ENCODE measurements at regions not wholly inside any gene's neighbourhood (a gene's known extent, or its start where the extent isn't known, plus 50 kb on each side); places are given as distances from the start of the nearest gene placed in this dataset.

DNA sequence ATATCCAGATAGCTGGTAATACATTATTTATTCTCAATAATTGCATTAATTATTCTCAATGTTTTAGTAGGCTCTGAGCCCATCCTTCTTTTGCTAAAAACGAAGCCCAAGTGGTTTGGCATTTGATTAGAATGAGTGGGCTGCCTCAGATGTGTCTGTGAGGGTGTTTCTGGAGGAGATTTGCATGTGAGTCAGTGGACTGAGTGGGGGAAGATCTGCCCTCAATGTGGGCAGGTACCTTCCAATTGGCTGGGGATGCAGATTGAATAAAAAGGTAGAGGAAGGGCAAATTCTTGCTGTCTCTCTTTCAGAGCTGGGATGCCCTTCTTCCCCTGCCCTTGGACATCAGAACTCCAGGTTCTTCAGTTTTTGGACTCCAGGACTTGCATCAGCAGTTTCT lies 290.6 kb upstream of the SMIM30 start:
- H4K20me1 ChIP-seq (ENCODE audit: insufficient read depth), result no peaks in the 10 kb centered on the region
- no peaks in the 10 kb centered on the region for H3K9me2 ChIP-seq (ENCODE audit: insufficient read depth, low read length)
- no peak overlapping the region for H3K4me3 ChIP-seq (ENCODE audit: low read length)
- H3K79me2 ChIP-seq (replicated peaks; ENCODE audit: insufficient read depth, low read length), result no peaks in the 10 kb centered on the region
- no peaks in the 10 kb centered on the region for H3K27me3 ChIP-seq (ENCODE audit: insufficient read depth, low read depth, low read length)
- H3K4me2 ChIP-seq (ENCODE audit: low read length), result no peak overlapping the region
- H3K9me3 ChIP-seq (ENCODE audit: low read length), result no peaks in the 10 kb centered on the region
- no peak for TF ChIP-seq SMC3 (conservative IDR thresholded peaks at IDR 0.05; ENCODE audit: poor library complexity)
- no peak for TF ChIP-seq EZH2 (IDR thresholded peaks at IDR 0.05; ENCODE audit: borderline replicate concordance, insufficient read depth, low read length, poor library complexity, severe bottlenecking)
- TF ChIP-seq RAD21 (conservative IDR thresholded peaks at IDR 0.05), result no peak
- TF ChIP-seq MXI1 (conservative IDR thresholded peaks at IDR 0.05; ENCODE audit: poor library complexity, severe bottlenecking), result no peak
- TF ChIP-seq TAF1 (IDR thresholded peaks at IDR 0.05; ENCODE audit: low read depth), result no peak
- no peak for TF ChIP-seq EP300 (conservative IDR thresholded peaks at IDR 0.05; ENCODE audit: poor library complexity, severe bottlenecking)
- TF ChIP-seq POLR2AphosphoS5 (IDR thresholded peaks at IDR 0.05), result no peak
- no peak for TF ChIP-seq REST (IDR thresholded peaks at IDR 0.05; ENCODE audit: borderline replicate concordance)
- TF ChIP-seq CTCF (IDR thresholded peaks at IDR 0.05; ENCODE audit: poor library complexity, severe bottlenecking), result no peak
- H3K36me3 ChIP-seq (ENCODE audit: insufficient read depth, low read length), result no peaks in the 10 kb centered on the region
- H3F3A ChIP-seq (ENCODE audit: insufficient read depth, low read length, poor library complexity, severe bottlenecking), result peaks cover 4% of the 10 kb centered on the region
- H3K9ac ChIP-seq (ENCODE audit: low read length), result no peak overlapping the region
- H2AFZ ChIP-seq (ENCODE audit: low read depth, low read length), result no peak overlapping the region
- H3K27ac ChIP-seq (ENCODE audit: low read length), result no peak overlapping the region

DNA sequence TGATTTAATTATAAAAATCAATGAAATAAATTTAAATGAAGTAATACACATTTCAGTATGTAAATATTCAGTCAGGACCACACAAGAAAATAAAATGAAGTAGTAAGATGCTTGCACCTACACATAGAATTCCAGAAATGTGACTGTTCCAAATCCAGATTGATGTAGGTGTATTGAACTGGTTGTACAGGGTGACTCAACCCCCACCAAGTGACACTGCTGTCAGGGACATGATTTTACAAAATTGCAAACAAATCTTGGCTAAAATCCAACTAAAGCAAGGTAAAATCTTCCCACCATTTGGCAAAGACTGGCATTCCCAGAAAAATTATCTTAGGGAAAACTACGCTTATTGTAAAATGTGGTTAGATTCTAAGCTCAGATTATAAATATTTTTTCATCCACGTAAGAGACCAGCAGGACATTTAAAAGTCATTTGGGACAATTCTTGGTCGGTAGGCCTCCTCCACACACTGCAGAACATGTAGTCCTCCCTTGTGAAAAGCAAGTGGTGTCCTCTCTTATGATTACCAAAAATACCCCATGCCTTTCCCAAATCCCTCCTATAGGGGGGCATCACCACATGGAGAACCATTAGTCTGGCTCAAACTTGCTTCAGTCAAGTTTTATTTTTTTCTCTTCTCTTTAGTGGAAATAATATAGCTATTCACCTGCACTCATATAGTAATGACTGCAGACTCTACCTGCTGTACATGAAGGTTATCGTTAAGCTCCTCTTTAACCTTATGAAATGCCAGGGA lies 287.1 kb upstream of the SMIM30 start:
- no peaks in the 10 kb centered on the region for H3K9me3 ChIP-seq (ENCODE audit: low read length)
- H3K9ac ChIP-seq (ENCODE audit: low read length), result no peak overlapping the region
- no peaks in the 10 kb centered on the region for H3K36me3 ChIP-seq (ENCODE audit: insufficient read depth, low read length)

More for the DNA sequence above, 287.1 kb upstream of the SMIM30 start:
- Histone ChIP-seq H3F3A (ENCODE audit: insufficient read depth, low read length, poor library complexity, severe bottlenecking) (no peaks in the 10 kb centered on the region), H3K4me3 (ENCODE audit: low read length) (no peak overlapping the region), H3K9me2 (ENCODE audit: insufficient read depth, low read length) (no peaks in the 10 kb centered on the region), H2AFZ (ENCODE audit: low read depth, low read length) (no peak overlapping the region), H3K4me2 (ENCODE audit: low read length) (no peak overlapping the region), H4K20me1 (ENCODE audit: insufficient read depth) (no peaks in the 10 kb centered on the region), H3K27ac (ENCODE audit: low read length) (no peak overlapping the region), H3K27me3 (ENCODE audit: insufficient read depth, low read depth, low read length) (no peaks in the 10 kb centered on the region), H3K79me2 (replicated peaks; ENCODE audit: insufficient read depth, low read length) (no peaks in the 10 kb centered on the region)
- TF ChIP-seq SMC3 (conservative IDR thresholded peaks at IDR 0.05; ENCODE audit: poor library complexity), result no peak
- TF ChIP-seq MXI1 (conservative IDR thresholded peaks at IDR 0.05; ENCODE audit: poor library complexity, severe bottlenecking), result no peak
- no peak for TF ChIP-seq CTCF (IDR thresholded peaks at IDR 0.05; ENCODE audit: poor library complexity, severe bottlenecking)
- TF ChIP-seq REST (IDR thresholded peaks at IDR 0.05; ENCODE audit: borderline replicate concordance), result no peak
- TF ChIP-seq EZH2 (IDR thresholded peaks at IDR 0.05; ENCODE audit: borderline replicate concordance, insufficient read depth, low read length, poor library complexity, severe bottlenecking), result no peak
- TF ChIP-seq EP300 (conservative IDR thresholded peaks at IDR 0.05; ENCODE audit: poor library complexity, severe bottlenecking), result no peak
- no peak for TF ChIP-seq TAF1 (IDR thresholded peaks at IDR 0.05; ENCODE audit: low read depth)
- no peak for TF ChIP-seq RAD21 (conservative IDR thresholded peaks at IDR 0.05)
- no peak for TF ChIP-seq POLR2AphosphoS5 (IDR thresholded peaks at IDR 0.05)
